AML-193 (cell line): ENCODE measurements at regions not wholly inside any gene's neighbourhood (a gene's known extent, or its start where the extent isn't known, plus 50 kb on each side); places are given as distances from the start of the nearest gene placed in this dataset.
"Not testable (repeated sequence)": the region's sequence is repeated elsewhere in the genome, so short reads cannot be mapped to it uniquely, and the experiment has no call there.

ENCODE experiments used
- DNase-seq, 2 experiments: peaks; one replicate each; lab custom pipeline; 2025; lab: John Stamatoyannopoulos, UW

DNA sequence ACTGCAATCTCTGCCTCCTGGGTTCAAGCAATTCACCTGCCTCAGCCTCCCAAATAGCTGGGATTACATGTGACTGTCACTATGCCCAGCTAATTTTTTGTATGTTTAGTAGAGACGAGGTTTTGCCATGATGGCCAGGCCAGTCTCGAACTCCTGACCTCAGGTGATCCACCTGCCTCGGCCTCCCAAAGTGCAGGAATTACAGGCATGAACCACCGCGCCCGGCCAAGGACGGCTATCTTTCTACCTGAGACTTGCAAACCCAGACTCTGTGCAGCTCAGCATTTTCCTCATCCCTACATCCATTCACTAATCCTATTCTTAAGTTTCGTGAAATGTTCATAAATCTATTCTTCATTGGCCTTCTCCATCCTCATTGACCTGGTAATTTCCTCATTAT, 330.0 kb downstream of the ANTXR2 start:
- no peak for DNase-seq

- no peak for DNase-seq
Observed at GRCh38 chr4:79739912-79740311, 331.9 kb upstream of the GK2 start.

- no peak for DNase-seq
Observed at GRCh38 chr4:79723507-79723906, 315.5 kb upstream of the GK2 start.

DNA sequence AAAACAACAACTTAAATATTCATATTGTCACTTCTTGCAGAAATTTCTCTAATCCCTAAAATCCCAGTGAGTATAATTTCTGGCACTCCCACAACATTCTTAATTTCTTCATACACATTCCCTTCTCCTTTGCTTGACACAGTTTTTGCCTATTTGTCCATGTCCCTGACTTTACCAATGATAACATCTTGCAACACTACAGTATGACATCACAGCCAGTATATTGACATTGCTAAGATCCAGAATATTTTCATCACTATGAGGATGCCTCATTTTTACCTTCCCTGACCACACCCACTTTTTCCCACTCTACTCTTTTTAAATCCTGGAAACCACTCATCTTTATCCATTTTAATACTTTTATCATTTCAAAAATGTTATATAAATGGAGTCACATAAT, 292.3 kb upstream of the GK2 start:
- DNase-seq: no peak

DNA sequence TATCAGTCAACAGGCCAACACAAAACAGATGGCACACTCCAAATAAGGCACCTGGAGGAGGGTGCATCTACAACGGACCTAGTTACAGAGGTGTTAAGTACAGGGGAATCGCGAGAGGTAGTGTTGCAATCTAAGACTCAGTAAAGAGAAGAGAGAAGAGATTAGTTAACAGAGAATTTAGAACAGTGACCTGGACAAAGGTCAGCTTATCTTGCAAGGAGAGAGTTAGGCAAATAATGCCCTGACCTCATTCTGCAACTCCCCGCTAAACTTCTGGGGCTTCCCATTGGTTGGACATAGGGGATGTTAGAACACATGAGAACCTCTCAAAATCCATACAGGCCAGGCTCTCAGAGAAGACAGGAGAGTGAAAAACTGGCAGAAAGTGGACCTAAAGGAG, 289.4 kb upstream of the GK2 start:
- no peak for DNase-seq

GRCh38 chr4:79696534-79696933, 288.5 kb upstream of the GK2 start:
- not testable (repeated sequence) for DNase-seq

GRCh38 chr4:79695848-79696247, 287.8 kb upstream of the GK2 start:
- DNase-seq: no peak

- DNase-seq: no peak
Observed at GRCh38 chr4:79689740-79690139, 281.7 kb upstream of the GK2 start.

DNA sequence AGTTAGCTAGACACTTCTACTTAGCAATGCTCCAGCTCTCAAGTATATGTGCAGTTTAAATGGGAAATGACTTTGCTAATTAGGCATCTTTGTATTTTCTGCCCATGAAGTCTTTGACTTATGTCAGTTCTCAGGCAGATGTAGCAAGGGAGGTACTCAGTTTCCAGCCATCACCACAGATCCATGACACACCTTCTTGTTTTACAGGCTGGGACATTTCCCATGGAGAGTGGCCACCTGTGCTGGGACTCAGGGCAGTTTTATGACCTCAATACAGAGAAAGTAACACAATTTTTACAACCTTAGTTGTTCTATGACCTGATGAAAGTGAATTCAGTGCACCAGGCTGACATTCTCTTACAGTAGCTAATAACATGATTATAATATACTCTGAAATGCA, 280.7 kb upstream of the GK2 start:
- DNase-seq: no peak

DNA sequence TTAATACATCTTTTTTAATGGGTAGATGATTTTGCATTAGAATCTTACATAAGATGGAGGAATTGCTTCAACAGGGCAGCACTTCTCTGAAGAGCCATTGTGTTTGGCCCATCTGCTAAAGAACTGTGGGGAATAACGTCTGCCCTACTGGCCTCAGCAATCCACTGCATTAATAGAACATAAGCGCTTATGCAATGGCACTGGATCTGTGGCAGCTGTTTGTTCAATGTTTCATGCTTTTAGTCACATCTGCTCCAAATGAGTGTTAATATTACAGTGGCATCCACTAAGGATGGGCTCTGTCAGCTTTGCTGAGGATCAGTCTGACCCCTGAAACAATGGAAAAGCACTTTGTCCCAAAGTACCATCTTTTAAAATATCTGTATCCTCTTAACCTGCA, 279.0 kb upstream of the GK2 start:
- DNase-seq: no peak

- no peak for DNase-seq
Observed at GRCh38 chr4:79685542-79685941, 277.5 kb upstream of the GK2 start.

- no peak for DNase-seq
Observed at GRCh38 chr4:79684516-79684915, 276.5 kb upstream of the GK2 start.

- DNase-seq: no peak
Observed at GRCh38 chr4:79682801-79683530, 274.9 kb upstream of the GK2 start.

GRCh38 chr4:79682161-79682560, 274.1 kb upstream of the GK2 start:
- DNase-seq: no peak

- no peak for DNase-seq
Observed at GRCh38 chr4:79679859-79680258, 271.8 kb upstream of the GK2 start.

GRCh38 chr4:79678472-79679202, 270.6 kb upstream of the GK2 start:
- no peak for DNase-seq

DNA sequence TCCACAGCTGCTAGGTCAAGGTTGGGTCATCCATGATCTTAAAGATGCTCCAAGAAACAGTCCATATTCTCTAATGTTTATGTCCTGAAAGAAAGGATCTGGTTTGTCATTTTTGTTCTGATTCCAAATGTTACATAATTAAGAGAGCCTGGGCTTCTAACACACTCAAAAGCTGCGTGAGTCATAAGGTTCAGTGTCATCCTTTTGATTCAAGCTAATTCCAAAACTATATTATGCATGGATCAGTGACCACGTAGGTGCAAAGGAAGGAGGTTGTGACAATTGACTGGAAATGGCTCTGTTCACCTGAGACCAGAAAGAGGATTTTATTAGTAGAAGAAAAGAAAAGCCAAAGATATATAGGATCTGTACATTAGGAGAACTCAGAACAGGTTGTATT, 268.7 kb upstream of the GK2 start:
- no peak for DNase-seq

GRCh38 chr4:79674906-79675305, 266.9 kb upstream of the GK2 start:
- not testable (repeated sequence) for DNase-seq

DNA sequence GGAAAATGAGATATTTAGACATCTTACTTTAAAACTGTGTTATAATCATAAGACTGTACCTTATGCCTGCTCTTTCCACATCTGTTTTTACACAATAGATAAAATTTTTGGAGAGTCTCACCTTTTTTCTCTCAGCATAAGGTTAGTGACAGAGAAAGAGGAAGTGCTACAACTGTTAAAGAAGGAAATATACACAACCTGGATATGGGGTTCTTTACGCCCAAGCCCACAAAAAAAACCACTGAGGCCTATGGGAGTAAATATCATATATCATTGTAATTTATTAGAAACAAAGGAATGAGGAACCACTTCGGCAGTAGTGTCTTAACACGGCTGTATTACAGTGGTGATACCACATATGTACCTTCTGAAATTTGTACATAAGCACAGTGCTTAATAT, 265.9 kb upstream of the GK2 start:
- no peak for DNase-seq

DNA sequence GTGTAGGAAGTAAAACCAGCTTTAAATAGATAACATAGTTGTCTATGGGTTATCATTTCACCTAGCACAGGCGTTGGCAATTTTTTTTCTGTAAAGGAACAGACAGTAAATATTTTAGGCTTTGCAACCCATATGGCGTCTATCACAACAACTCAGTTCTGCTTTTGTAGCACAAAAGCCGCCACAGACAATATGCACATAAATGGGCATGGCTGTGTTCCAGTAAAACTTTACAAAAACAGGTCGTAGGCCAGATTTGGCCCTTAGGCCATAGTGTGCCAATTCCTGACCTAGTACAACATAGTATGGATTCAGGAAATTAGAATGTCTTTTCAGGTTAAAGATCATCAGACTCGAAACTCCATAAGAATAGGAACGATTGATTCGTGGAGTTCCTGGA, 265.3 kb upstream of the GK2 start:
- DNase-seq: no peak

DNA sequence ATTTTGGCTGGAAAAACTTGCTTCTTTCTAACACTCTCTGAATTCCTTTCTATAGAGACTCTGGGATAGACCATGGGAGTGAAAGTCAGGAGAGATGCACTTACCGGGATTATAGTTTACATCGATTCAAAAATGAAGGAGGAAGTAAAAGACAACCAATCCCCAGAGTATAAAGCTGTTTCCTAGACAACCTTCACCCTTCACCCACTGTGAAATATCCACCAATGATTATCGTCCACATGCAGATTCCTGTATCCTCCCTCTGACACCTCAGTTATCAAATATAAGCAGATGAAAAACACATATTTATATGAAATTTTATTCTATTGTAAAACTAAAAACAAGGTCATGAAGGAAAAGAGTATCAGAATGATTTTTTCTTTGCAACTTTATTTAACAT, 258.8 kb upstream of the GK2 start:
- no peak for DNase-seq

- no peak for DNase-seq
Observed at GRCh38 chr4:79666112-79666511, 258.1 kb upstream of the GK2 start.

GRCh38 chr4:79663865-79664264, 255.8 kb upstream of the GK2 start:
- no peak for DNase-seq

- no peak for DNase-seq
Observed at GRCh38 chr4:79663141-79663540, 255.1 kb upstream of the GK2 start.
